ENCODE measurements at regions not wholly inside any gene's neighbourhood (a gene's known extent, or its start where the extent isn't known, plus 50 kb on each side); places are given as distances from the start of the nearest gene placed in this dataset.
A peak's percentile ranks its signal among the peaks of the same experiment; 100 is the strongest.

DNA sequence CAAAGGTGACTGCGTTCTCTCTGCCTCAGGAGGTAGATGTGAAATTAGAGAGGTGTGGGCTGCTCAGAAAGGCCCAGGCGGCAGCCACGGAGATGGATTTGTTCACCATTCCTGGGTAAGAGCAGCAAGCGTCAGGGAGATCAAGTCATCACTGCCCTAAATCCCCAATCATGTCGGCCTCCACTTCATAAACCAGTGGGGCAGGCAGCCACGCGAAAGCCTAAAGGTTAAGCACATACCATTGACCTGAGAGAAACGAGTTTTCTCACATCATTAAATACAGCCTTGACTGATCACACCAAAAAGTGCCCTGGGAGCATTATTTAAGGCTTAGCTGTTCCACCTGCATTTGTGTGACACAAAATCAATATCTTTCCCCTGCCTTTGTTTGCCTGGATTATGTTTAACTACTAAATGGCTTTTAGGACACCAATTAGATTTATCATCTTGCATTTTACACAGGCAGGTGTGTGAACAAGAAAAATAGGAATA, 50.7 kb upstream of the FOXB1 start:
- DNase-seq, result no peak

DNA sequence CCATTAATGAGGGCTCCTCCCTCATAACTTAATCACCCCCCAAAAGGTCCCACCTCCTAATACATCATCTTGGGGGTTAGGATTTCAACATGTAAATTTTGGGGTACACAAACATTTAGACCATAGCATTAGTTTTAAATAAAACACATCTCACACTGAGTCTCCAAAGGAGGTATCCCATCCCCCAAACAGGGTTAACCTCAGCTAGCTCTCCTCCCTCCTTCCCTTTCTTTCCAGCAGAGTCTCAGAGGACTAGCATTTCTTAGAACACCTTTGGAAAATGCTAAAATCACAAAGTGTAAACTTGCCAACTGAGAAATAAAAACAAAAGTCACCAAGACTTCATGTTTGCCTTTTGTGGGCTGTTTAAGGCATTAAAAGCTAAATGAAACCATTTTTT, 51.2 kb upstream of the FOXB1 start:
- no peak for DNase-seq

GRCh38 chr15:59950603-59951388, 53.3 kb upstream of the FOXB1 start:
- no peak for DNase-seq

GRCh38 chr15:59948924-59949613, 55.0 kb upstream of the FOXB1 start:
- no peak for DNase-seq

DNA sequence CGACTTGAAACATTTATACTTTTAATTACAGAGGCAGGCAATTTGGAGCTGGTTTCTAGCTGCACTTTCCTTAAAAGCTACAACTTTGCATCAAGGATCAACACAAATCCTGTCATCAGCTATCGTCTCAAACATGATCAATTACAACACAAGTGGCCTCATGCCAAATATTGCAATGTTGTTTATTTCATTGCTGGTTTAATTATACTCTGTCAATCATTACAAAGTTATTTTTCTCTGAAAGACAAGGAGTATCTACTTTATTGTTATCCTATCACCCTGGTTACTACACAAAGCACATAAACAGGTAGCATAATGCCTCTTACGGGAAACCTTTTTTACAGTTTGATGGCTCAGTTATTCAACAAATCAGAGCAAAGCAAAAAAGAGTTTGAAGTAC, 58.0 kb upstream of the FOXB1 start:
- no peak for DNase-seq

- DNase-seq, result no peak
Measured at GRCh38 chr15:59945036-59945435, 59.1 kb upstream of the FOXB1 start.

GRCh38 chr15:59941612-59942011, 62.5 kb upstream of the FOXB1 start:
- DNase-seq, result no peak

- no peak for DNase-seq
Measured at GRCh38 chr15:59940928-59941327, 63.2 kb upstream of the FOXB1 start.

GRCh38 chr15:59940456-59940855, 63.7 kb upstream of the FOXB1 start:
- DNase-seq, result no peak

GRCh38 chr15:59936741-59937140, 67.4 kb upstream of the FOXB1 start:
- no peak for DNase-seq

- DNase-seq, result no peak
Measured at GRCh38 chr15:59933607-59934006, 70.5 kb upstream of the FOXB1 start.

GRCh38 chr15:59931646-59932261, 72.4 kb upstream of the FOXB1 start:
- DNase-seq, result no peak

DNA sequence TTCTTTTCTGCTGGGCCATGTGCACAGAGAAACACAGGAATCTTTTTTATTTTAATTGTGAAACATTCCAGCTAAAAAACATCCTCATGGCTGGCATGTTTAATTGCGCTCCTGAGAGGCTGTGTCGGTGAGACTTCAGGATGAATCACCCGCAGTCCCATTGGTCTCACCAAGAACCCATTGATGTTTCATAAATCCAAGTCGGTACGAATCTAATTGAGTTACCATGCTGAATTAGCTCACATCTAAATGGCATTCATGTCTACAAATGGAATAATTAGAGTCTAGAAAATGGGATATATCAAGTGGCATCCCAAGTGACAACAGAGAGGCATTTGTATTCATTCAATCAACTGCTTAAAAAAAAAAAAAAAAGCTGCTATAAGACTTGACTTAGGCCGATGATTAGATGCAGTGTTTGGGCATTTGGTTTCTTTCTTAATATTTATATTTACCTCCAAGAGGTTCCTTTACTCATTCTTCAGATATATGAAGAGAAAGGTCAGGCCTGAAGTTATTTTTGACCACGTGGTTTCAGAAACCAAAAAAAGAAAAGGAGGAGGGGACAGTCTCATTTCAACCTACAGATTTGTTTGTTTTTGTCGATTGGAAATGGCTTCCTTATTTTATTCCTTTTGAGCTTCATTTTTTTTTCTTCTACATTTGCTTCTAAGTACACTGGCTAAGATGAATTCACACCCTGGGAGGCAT, 79.1 kb upstream of the FOXB1 start:
- DNase-seq, result no peak

- DNase-seq, result no peak
Measured at GRCh38 chr15:59924096-59924495, 80.0 kb upstream of the FOXB1 start.

GRCh38 chr15:59923508-59923907, 80.6 kb upstream of the FOXB1 start:
- no peak for DNase-seq

GRCh38 chr15:59918994-59919951, 84.8 kb upstream of the FOXB1 start:
- DNase-seq, result peak; percentile 55

- DNase-seq, result peak; percentile 75
Measured at GRCh38 chr15:59917504-59918157, 86.5 kb upstream of the FOXB1 start.

- DNase-seq, result no peak
Measured at GRCh38 chr15:59906046-59906445, 98.1 kb upstream of the FOXB1 start.

GRCh38 chr15:59905176-59905575, 98.9 kb upstream of the FOXB1 start:
- no peak for DNase-seq

DNA sequence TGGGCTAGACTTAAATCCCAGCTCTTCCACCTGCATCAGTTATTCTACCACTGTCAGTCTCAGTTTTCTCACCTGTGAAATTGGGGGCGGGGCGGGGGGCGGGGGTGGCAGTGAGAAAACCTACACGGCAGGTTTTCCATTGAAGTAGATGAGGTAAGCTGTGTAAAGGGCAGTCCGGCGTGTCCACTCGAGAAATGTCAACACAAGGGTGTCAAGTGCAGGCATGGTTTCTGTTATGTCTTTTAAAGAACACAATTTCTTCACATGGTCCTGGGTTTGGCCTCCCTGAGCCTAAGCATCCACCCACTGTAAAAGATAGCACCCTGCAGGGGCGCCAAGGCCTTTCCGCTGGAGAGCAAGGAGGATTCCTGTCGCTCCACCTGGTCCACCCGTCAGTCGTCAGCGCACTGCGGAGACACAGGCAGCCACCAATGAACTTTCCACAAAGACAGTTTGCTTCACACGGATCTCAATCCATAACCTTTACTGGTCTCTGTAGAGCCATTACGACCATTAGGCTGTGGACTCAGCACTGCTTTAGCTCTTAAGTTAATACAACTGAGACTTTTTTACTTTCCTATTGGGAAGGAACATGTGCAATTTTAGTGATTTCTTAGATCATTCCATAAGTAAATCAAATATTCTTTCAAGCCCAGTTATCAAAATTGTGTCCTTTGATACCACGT, 99.5 kb upstream of the FOXB1 start:
- DNase-seq, result no peak

DNA sequence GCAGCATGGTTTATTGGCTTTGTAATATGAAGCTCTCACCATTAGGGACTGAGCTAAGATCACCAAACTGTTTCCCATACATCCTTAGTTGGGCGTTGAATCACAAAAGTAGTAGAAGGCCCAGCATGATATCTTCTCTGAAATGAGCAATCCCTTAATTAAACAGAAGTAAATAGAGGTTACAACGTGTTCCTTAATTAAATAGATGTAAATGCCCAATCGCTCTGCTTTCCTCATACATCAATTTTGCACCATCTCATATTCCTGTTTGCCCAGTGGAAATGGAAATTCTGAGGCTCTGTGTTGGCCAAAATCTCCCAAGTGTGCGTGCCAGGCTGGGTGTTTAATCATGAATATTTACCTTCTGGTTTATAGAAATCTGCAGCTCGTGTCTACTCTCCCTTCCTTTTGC, 107.4 kb upstream of the FOXB1 start:
- no peak for DNase-seq
